Vagina (tissue), 2 donors: ENCODE measurements at regions not wholly inside any gene's neighbourhood (a gene's known extent, or its start where the extent isn't known, plus 50 kb on each side); places are given as distances from the start of the nearest gene placed in this dataset.

Source experiments
- CTCF ChIP-seq, 3 experiments: fragments of 450-650 bp in 2 of 3; fragments of 200-600 bp in 1 of 3; sonication (generic) in 1 of 3; IDR thresholded peaks; one replicate each; pipeline ENCODE4 v1.5.1; 2017 to 2019; ENCODE audit warnings: antibody characterized with exemption in 3 of 3, mild to moderate bottlenecking in 2 of 3, moderate library complexity in 2 of 3
- POLR2A ChIP-seq, 2 donors: fragments of 450-650 bp; IDR thresholded peaks; one replicate each; pipeline ENCODE4 v1.6.1; 2017; ENCODE audit warnings: antibody characterized with exemption in 2 of 2, mild to moderate bottlenecking in 2 of 2, moderate library complexity in 2 of 2
- POLR2AphosphoS5 ChIP-seq, 2 donors: sonication (generic); formaldehyde crosslinking; IDR thresholded peaks; one replicate each; pipeline ENCODE4 v1.9.0; 2017; ENCODE audit warnings: antibody characterized with exemption in 2 of 2, mild to moderate bottlenecking in 2 of 2, low read depth in 1 of 2; ENCODE audit not compliant: insufficient read depth in 1 of 2

- TF ChIP-seq POLR2A (IDR thresholded peaks at IDR 0.05) (no peak), CTCF (IDR thresholded peaks at IDR 0.05) (no peak), POLR2AphosphoS5 (IDR thresholded peaks at IDR 0.05; ENCODE audit: insufficient read depth in 1 of 2, low read depth in 1 of 2) (no peak)
Measured at GRCh38 chr20:51083447-51083846, 60.5 kb upstream of the KCNG1 start.
